ENCODE measurements at regions not wholly inside any gene's neighbourhood (a gene's known extent, or its start where the extent isn't known, plus 50 kb on each side); places are given as distances from the start of the nearest gene placed in this dataset.

DNA sequence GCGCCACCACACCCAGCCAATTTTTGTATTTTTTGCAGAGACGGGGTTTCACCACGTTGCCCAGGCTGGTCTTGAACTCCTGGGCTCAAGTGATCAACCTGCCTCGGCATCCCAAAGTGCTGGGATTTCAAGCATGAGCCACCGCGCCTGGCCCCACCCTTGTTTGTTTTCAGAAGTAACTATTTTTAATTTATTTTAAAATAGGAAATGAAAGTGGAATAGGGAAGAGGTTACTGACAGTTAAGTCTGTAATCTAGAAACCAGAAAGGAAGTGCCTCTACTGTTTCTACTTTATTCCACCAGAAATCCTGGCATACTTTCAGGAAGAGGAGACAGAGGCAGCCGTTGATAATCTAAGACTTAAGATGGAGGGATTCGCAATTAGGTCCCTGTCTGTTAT is 225.6 kb downstream of the TANC2 start:
- TF ChIP-seq, protein P1, sequence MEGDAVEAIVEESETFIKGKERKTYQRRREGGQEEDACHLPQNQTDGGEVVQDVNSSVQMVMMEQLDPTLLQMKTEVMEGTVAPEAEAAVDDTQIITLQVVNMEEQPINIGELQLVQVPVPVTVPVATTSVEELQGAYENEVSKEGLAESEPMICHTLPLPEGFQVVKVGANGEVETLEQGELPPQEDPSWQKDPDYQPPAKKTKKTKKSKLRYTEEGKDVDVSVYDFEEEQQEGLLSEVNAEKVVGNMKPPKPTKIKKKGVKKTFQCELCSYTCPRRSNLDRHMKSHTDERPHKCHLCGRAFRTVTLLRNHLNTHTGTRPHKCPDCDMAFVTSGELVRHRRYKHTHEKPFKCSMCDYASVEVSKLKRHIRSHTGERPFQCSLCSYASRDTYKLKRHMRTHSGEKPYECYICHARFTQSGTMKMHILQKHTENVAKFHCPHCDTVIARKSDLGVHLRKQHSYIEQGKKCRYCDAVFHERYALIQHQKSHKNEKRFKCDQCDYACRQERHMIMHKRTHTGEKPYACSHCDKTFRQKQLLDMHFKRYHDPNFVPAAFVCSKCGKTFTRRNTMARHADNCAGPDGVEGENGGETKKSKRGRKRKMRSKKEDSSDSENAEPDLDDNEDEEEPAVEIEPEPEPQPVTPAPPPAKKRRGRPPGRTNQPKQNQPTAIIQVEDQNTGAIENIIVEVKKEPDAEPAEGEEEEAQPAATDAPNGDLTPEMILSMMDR (IDR thresholded peaks at IDR 0.05; ENCODE audit: low read depth, low read length), result no peak
- H3K4me3 ChIP-seq (ENCODE audit: low read depth, low read length), result no peak overlapping the region

DNA sequence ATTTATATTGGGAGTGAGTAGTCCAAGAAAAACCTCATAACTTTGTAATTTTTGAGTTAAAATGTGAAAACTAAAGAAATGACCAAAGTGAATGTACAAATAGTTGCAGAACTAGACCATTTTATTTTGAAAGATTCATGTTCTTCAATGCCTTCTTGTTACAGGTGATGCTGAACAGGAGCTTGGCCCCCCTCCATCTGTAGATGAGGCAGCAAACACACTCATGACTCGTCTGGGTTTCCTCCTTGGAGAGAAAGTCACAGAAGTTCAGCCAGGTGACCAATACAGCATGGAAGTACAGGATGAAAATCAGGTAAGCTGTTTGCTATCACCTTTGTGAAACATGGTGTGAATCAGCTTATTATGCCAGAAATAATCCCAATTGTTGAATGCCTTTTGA is 227.8 kb downstream of the TANC2 start:
- TF ChIP-seq, protein P1 (IDR thresholded peaks at IDR 0.05; ENCODE audit: low read depth, low read length), result no peak
- H3K4me3 ChIP-seq (ENCODE audit: low read depth, low read length), result no peak overlapping the region

DNA sequence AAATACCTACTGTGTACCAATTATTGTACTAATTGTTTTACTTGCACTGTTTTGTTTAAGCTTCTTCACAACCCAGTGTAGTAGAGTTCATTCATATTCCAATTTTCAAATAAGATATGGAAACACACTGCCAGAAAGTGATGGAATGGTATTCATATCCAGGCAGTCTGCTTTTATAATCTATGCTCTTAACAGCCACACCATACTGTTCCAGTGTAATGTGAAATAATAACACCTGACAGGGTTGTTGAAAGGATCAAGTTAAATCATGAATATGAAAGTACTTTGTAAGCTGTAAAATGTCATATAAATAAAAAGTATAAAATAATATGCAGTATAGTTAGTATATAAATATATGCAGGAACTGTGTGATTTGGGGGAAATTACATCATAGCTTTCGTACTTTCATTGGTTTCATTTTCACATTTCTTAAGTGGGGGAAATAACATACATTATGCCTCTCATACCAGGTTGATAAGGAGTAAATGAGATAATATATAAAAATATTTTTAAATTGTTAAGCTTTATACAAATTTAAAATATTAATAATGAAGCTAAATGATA is 230.8 kb downstream of the TANC2 start:
- TF ChIP-seq, protein P1 (IDR thresholded peaks at IDR 0.05; ENCODE audit: low read depth, low read length), result no peak
- H3K4me3 ChIP-seq (ENCODE audit: low read depth, low read length), result no peak overlapping the region

DNA sequence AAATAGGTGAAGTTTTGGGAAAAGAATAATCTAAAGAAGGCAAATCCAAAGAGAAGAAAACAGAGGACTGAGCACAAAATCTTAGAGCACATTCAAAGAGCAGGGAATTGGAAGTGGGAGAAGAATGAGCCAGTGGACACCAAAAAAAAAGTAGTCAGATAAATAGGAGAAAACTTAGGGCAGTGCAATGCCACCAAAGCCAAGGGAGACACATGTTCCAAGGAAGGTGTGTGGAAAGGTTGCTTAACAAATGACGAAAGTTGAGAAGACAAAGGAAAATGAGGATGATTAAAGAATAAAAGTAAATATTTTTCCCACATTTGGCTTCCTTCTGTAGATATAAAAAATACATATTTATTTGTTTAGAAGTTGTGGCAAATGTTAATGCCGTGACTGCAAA is 237.6 kb downstream of the TANC2 start:
- TF ChIP-seq, protein P1 (IDR thresholded peaks at IDR 0.05; ENCODE audit: low read depth, low read length), result no peak
- no peak overlapping the region for H3K4me3 ChIP-seq (ENCODE audit: low read depth, low read length)

DNA sequence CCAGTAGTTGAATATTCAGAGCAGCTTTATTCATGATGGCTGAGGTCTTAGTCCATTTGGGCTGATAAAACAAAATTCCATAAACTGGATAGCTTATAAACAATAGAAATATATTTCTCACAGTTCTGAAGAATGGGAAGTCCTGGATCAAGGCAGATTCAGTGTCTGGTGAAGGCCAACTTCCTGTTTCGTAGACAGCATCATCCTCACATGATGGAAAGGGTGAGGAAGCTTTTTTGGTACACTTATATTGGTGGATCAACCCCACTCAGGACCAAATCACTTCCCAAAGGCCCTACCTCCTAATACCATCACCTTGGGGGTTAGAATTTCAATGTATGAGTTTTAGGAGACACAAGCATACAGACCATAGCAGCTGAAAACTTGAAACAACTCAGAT is 224.2 kb downstream of the CYB561 start:
- no peak overlapping the region for H3K4me3 ChIP-seq (ENCODE audit: low read depth, low read length)
- TF ChIP-seq, protein P1 (IDR thresholded peaks at IDR 0.05; ENCODE audit: low read depth, low read length), result no peak

DNA sequence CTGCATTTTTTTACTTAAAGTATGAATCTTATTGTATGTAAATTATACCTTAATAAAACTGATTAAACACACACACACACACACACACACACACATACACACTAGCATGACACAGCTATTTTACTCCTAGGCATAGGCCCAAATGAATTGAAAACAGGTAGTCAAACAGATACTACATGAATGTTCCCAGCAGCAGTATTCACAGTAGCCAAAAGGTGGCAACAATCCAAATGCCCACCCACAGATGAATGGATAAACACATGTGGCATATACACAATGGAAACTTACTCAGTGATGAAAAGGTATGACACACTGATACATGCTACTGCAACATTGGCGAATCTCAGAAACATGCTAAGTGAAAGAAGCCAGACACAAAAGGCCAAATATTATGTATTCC is 223.5 kb downstream of the CYB561 start:
- TF ChIP-seq, protein P1 (IDR thresholded peaks at IDR 0.05; ENCODE audit: low read depth, low read length), result no peak
- no peak overlapping the region for H3K4me3 ChIP-seq (ENCODE audit: low read depth, low read length)

DNA sequence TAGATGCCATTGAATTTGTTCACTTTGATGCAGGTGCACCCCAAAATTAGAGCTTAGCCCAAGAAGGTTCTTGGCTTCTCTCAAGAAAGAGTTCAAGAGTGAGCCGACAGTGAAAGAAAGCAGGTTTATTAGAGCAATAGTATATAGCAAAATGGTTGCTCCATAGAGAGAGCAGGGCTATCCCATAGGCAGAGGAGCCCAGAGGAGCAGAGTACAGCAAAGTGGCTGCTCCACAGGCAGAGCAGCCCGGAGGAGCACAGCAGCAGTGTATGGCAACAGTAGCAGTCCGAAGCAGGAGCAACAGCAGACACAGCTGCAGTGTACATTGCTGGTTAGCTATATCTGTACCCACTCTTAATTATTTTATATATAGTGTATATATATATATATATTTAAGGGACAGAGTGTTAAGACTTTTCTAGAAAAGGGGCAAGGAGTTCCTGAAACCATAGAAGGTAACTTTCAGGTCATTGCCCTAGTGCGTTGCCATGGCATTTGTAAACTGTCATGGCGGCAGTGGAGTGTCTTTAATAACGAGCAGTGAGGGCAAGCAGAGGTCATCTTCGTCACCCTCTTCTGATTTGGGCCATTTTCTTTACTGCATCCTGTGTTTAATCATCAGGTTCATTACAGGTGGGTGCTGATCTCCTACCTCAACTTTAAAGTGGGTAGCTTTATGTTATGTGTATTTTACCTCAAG is 222.7 kb downstream of the CYB561 start:
- no peak overlapping the region for H3K4me3 ChIP-seq (ENCODE audit: low read depth, low read length)
- TF ChIP-seq, protein P1 (IDR thresholded peaks at IDR 0.05; ENCODE audit: low read depth, low read length), result no peak

Measured in WI38 (cell line).